GM04504 (cell line): ENCODE measurements at regions not wholly inside any gene's neighbourhood (a gene's known extent, or its start where the extent isn't known, plus 50 kb on each side); places are given as distances from the start of the nearest gene placed in this dataset.

Source experiments
- DNase-seq: peaks from one replicate; pipeline ENCODE4 v3.0.0-alpha.2; 2012; ENCODE audit warnings: low read depth

DNA sequence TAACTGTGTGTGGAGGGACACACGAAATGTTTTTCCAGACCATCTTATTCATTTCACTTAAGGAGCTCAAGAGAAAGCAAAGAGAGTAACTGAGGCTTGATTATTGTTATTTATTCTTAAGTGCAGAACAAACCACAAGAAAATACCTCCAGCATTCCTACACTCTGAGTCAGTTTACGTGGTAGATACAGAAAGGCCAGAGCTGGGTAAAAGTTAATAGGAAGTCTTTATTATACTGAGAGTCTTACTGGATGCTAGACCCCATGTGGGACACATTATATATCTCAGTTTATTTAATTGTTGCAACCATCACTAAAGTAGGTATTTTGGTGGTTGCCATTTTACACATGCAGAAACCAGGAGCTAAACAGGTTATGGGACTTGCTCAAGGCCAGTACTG, 261.4 kb upstream of the POU2AF2 start:
- DNase-seq: no peak

DNA sequence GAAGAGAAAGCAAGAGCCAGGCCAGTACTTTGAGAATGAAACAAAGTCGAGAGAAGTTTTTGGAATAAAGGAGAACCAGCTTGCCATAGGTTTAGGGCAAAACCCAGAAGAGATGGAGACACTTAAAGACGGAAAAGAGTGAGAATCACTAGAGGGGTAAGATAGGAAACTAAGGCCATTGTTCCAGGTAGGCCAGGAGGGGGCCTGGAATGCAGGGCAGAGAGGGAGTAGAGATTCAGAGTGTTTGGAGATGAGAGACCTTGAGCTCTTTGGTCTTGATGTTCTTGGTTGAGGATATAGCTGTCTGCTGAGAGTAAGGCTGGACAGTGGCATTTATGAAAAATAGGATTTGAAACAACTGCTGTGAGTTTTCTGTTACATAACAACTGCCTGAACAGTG, 263.3 kb upstream of the POU2AF2 start:
- DNase-seq: no peak

DNA sequence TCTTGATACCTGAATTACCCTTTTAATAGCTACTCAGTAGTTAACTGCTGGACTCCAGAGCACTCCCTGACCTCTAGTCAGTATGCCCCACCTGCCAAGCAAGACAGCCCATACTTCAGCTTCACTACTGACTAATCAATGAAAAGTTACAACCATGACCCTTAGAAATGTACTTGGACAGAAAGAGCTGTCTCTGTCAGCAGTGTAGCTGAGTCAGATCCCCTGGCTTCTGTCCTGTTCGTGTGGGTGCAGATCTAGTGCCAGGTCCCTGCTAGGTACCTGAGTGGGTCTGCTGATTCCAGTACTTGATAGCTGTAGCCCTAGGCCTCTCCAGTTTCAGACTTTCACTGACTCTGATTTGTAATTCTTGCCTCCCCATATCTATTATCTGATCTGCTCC, 265.8 kb upstream of the POU2AF2 start:
- no peak for DNase-seq

DNA sequence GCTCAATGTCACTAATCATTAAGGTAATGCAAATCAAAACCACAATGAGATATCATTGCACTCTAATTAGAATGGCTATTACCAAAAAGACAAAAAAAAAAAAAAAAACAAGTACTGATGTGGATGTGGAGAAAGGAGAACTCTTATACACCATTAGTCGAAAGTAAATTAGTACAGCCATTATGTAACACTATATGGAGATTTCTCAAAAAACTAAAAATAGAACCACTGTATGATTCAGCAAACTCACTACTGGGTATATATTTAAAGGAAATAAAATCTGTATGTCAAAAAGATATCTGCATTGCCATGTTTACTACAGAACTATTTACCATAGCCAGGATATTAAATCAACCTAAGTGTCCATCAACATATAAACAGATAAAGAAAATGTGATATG, 265.4 kb upstream of the ARHGAP20 start:
- DNase-seq: no peak

DNA sequence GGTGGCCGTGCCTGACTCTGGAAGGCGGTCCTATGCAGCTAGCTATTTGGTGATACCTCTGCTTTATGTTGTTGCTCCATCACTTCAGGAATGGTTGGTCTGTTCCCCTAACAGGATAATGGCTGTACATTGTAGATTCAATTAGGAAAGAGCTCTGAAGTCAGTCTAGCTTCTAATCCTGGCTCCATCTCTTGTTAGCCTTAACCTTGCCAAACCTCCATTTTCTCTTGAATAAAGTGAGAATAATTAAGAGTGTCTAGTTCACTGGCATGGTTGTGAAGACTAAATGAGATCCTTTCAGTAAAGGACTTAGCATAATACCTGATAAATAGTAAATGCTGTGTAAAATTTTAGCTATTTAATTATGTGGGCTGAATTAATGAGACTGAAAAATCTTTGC, 262.5 kb upstream of the ARHGAP20 start:
- no peak for DNase-seq

DNA sequence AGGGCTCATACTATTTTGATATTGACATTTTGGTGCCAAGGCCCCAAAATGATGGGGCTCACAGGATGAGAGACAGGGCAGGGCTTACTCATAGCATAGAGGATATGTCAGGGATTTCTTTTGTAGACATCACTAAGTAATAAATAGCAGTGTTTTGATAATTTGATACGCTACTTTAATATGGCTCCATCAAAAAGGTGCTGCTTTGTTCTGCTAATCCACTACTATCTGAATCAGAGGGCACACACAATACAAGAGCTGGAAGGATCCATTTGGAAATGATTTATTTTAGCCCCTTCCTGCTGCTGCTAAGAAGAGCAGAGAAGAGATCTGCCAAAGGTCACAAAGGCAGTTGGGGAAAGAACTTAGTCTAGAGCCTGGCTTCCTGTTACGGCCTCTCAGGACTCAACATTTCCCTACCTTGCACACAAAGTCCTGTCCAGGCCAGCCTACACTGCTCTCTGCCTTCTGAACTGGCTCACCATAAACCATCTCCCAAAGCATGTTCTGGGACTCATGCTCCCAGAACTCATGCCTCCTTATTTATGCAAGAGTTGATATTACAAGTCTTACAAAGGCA, 261.3 kb upstream of the ARHGAP20 start:
- no peak for DNase-seq

DNA sequence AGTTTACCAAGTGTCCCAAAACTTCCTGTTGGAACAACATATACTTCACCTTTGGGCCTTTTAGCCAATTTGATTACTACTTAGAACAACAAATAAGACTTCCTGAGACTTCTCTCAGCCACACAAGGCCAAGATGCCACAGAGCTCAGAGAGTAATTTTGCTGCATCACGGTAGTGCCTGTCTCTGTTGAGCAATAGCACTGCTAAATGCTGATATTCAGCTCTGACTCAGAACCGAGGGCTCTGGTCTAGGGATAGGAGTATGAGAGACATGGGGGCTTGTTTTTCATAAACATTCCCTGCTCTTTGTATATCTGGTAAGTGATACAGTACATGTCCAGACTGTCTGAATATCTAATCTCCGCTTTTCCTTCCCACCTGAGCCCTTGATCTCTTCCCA, 260.4 kb upstream of the ARHGAP20 start:
- DNase-seq: peak; percentile 41

DNA sequence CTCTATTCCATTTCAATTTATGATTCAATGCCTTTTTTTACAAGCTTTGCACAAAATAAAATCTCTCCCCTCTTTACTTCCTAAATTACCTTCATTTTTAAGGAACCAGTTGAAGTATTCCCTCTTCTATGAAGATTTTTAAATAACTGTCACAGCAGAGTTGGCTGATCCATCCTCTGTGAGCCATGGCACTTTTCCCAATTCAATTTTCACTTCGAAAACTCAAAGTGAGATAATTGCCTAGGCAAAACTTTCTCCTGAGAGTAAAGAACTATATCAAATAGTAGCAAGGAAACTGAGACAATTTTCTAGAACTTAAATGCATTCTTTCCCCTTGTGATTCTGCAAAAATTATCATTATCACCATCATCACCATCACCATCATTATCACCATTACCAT, 259.9 kb upstream of the ARHGAP20 start:
- no peak for DNase-seq

DNA sequence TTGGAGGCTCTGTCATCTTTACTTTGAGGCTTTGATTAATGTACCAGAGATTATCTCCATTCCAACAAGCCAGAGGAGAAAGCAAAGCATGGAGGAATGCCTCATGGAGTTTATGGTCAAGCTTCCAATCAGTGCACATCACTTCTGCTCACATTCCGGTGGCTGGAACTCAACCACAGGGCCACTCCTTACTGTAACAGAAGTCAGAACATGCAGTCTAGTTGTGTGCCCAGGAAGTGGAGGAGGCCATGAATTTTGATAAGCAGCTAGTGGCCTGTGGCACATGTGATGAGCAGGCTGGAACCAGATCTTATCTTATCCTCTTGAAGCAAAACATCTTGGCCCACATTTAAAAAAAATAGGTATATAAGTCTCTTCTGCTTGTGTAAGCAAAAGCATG, 258.9 kb upstream of the ARHGAP20 start:
- peak; percentile 24 for DNase-seq

DNA sequence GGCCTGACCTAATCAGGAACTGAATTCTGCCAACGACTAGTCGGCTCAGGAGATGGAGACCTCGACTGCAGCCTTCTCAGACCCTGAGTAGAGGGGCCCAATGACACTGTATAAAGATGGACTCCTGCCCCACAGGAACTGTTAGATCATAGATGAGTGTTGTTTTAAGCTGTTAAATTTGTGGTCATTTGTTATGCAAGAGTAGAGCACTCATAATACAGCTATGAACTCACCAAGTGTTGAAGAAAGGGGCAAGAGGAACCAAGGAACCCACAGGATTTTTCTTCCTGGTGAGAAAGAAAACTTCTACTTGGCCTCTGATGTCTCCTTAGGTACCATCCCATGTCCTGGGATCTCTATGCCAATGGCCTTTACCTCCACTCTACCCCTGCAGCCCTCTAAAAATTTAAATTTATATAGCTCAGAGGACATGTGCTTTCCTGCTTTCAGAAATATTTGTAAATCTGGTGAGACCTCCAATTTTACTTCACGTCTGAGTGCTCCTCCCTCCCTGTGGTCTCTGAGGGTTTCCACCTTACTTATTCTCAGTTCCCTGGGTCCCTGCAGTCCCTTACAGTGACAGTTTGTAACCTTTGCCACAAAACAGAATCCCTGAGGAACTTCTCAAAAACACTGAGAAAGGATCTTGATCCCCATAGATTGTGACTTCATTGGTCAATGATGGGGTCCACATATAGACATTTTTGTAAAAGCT, 256.3 kb upstream of the ARHGAP20 start:
- no peak for DNase-seq

DNA sequence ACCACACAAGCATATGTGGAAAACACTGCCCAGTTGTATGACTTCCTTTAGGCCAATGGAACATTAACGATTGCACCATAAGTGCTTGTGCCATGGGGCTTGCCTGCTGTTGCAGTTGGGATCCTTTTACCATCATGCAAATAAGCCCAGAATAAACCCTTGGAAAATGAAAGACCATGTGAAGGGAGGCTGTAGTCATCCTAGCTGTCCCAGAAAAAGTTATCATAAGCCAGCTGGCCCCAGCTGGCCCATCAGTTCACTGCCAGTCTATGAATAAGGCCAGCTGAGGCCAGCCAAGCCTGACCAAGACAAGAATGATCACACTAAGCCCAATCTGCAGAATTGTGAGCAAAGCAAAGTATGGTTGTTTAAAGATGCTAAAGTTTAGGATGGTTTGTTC, 253.9 kb upstream of the ARHGAP20 start:
- DNase-seq: no peak

DNA sequence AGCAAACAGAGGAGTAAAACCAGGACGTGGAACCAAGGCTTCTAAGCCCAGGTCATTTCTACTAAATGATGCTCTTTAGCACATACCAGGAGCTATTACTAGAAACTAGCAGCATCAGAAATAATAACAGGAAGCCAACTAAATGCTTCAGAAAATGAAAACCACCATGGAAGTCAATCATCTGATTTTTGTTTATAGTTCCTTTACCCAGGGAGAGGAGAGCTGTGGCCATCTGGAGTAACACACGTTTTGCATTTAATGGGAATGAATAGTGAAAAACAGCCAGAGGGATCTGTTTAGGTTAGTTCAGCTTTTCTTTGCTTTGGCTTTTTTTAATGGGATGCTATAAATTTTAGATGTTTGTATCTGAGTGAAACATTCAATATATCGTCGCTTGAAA, 250.7 kb upstream of the ARHGAP20 start:
- DNase-seq: no peak

DNA sequence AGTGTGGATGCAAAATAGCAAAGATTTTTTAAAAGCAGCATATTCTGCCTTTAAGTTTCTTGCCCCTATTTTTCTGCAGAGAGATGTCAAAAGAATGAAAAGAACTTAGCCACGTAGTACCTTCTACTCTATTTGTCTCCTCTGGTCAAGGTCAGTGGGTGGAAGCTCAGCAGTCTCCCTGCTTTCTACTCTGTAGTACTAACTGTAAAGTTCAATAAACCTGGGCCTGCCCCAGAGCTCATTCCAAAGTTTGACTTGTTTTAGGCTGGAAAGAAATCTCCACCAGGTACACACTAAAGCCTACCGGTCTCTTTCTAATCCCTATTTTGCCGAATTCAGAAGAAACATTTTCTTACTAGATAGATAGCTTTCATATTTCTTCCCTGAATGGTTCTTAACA, 247.9 kb upstream of the ARHGAP20 start:
- DNase-seq: no peak

DNA sequence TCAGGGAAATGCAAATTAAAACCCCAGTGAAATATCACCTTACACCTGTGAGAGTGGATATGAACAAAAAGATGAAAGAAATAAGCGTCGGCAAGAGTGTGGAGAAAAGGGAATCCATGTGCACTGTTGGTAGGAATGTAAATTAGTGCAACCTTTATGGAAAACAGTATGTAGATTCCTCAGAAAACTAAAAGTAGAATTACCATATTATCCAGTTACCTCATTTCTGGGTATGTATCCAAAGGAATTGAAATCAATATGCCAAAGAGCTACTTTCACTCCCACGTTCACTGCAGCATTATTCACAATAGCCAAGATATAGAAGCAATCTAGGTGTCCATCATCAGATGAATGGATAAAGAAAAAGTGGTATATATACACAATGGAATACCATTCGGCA, 246.0 kb upstream of the ARHGAP20 start:
- no peak for DNase-seq

DNA sequence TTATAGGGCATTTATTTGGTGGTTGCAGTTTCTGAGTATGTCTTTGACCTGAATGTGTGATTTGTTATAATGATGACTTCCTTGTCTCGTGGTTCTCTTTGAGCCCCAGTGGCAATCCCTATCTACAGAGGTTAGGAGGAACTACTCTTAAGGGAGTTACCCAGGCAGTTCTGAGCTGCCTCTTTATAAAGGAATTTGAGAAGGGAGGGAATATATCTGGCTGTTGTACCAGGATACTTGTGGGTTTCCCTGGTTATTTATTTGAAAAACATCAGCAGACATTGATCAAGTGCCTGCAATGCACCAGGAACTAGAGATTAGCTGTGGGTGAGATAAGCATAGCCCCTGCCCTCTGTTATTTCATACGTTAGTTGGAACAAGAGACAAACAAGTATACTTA, 243.5 kb upstream of the ARHGAP20 start:
- DNase-seq: no peak

DNA sequence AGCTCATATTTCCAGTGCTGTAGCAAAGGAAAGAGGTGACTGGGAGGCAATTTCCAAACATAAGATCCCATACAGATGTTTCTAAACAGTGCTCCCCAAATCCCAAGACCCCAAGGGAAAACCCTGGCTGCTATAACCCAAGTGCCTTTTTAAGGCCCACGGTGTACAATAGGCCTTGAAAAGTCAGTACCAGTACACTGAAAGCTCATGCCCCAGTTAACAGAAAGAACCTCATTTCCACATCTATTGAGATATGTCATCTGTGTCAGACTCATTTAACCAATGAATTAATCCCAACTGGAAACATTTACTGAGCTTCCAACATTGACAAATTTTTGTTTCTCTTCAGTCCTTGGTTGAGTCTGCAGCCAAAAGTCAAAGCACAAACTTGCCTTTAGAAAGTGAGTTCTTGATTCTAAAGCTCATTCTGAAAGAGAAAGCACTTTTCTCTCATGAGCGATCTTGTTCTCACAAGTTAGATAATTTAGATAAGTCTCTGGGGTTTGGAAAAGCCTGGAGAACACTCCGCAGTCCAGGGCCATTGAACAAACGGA, 239.8 kb upstream of the ARHGAP20 start:
- no peak for DNase-seq

DNA sequence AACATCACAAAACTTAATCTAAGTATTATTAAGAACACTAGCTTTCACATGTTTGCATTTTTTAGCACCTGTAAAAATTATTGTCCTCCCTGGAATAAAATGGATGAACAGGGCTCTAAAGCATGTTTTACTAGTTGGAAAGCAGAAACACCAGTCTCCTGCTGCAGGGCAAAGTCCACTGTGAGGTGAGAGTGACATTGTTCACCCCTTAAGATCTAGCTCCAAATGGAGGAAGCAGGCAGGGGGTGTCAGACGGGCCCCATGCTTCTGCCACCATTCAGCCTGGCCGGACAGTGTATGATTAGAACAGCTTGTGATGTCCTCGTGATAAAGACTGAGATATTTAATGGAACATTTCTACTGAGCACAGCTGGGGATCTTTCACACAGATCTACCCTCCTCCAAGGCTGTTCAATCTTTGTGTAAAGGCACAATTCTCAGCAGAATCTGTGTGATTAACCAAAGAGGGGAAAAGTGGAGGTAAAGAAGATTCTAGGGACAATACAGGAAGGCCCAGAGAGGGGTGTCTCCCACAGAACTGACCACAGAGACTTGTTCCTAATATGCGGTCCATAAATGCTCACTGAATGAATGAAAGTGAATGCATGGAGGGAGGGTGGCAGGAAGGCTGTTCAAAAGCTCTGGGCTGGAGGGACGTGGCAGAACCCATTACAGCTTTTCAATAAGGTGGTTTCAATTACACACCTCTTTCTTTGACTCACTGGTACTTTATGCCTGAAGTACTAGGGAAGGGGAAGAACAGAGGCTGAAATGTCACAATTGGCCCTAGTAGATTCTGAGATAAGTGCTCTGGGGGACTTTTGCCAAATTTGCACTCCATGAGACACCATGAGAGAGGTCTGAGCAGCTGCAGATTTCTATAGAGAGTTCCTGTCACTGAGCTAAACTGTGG, 239.1 kb upstream of the ARHGAP20 start:
- no peak for DNase-seq

DNA sequence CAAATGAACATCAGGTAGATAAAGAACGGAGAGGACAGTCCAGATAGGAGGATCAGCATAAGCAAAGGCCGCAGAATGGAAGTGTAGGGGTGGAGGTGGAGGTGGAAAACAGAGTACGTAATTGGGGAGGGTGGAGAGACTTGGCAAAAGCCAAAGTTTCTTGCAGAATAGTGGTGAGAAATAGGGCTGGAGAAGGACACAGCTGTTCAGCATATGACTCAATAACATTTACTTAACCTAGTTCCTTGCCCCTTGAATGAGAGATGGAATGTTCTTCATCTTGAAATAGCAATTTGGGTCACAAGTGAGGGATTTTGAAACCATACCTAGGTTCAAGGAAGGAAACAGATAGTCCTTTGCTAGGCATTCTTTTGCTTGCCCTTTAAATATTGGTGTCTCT, 235.9 kb upstream of the ARHGAP20 start:
- DNase-seq: no peak

DNA sequence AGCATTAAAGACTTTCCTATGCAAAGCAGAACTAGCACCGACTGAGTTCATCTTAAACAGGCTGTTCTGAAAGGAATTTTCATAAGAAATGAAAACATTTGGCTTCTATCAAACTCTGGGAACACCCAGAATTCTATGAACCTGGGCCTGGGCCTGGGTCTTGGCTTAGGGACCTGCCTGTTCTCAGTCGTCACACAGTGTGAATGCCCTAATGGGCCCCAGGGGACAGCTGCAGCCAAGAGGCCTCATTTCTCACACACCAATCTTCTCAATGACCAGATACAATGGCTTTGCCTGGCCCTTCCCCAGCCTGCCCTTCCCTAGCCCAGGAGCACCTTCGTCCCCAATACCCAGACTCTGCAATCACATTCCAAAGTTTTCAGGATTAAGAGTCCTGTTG, 234.9 kb upstream of the ARHGAP20 start:
- no peak for DNase-seq

DNA sequence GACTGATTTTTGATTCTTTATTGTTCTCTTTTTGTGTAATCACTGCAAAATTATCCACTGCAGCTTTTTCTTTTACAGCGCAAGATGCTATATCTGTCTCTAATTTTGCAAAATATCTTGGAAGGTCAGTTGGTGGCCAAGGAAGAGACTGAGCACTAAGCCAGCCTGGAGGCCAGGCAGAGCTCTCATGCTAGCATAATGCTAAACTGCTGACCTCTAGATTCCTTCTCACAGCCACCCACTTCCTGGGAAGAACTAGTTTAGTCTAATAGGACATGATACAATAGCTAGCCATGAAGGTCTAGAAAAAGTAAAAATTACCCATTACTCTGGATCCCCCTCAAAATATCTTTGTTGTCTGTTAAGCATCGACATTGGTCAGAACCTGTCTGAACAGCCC, 227.2 kb upstream of the ARHGAP20 start:
- no peak for DNase-seq

DNA sequence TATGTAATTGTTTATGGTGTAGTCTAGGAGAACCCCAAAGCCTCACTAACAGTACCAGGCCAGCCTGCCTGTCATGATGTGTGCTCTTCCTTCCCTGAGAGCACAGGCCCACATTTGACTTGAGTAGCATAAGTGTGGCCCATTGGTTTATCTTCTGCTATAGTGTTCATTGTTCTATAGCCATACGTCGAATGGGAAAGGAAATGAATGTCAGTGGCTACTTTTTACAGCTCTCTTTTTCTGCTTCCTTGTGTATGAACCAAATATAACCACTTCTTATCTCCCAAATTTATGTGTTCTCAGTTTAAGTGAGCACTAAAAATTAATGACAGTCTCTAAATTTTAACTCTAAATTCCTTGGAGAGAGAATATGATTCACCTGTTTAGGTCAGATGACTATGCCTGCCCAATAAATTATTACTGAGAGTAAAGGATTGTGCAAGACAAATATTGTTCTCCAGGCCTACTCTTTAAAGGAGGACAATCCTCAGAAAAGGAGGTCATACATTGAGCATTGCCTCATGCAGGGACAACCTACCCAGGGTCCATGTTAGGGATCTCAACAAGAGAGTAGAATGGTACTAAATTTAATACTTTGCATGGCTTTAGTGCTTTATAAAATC, 222.9 kb upstream of the ARHGAP20 start:
- no peak for DNase-seq

DNA sequence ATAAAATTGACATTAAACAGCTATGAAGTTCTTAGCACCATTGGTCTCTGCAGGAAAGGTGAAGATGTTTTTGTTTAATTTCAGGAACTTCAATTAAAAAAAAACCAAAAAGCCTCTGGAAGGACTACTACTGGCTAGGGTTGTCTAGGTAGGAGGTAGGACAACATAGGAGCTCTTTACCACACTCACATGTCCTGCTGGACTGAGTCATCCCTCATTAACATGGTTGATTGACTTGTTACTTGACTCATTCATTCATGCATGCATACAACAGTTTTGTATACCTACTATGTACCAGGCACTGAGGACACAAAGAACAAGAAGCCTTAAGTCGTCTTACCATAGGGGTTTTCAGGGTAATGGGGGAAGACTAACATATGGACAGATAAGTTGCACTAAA, 216.9 kb upstream of the ARHGAP20 start:
- no peak for DNase-seq

DNA sequence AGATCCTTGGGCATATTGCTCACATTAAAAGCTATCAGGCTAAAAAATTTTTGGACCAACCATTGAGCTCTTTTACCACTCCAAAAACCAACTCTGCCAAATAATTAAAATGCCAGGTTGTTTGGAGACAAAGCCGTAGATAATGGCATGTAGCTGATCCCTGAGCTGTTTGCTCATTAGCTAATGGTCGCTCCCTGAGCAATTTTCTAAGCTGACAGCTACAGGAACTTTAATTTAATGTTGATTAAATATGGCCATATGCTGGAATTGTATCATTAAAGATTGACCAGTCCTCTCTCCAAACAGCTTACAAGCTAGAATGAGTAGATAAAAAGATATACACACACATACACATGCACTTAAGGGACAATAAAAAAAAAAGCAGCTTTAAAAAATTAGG, 216.2 kb upstream of the ARHGAP20 start:
- no peak for DNase-seq
